ENCODE measurements at regions not wholly inside any gene's neighbourhood (a gene's known extent, or its start where the extent isn't known, plus 50 kb on each side); places are given as distances from the start of the nearest gene placed in this dataset.

- FAIRE-seq, result peak; percentile 19
- H4K20me1 ChIP-seq (replicated peaks; ENCODE audit: control insufficient read depth, insufficient read depth, low read length), result no peaks in the 10 kb centered on the region
- no peak overlapping the region for H3K4me2 ChIP-seq (ENCODE audit: insufficient read depth, low read length)
- no peaks in the 10 kb centered on the region for H3K79me2 ChIP-seq (ENCODE audit: control insufficient read depth, insufficient read depth, low read length)
- no peak overlapping the region for H3K4me3 ChIP-seq
- no peaks in the 10 kb centered on the region for H3K9me3 ChIP-seq (replicated peaks; ENCODE audit: control insufficient read depth, insufficient read depth, low read depth, low read length)
- intact Hi-C loops (cut with micrococcal nuclease), result no loop called here
- peak; percentile 58 for ATAC-seq
- ChIA-PET CTCF (ENCODE audit: low intra/inter-chr PET ratio) (no interaction called here), POLR2A (interaction anchor here (1.0 kb wide), 1 partner anchor 10 kb away, joined by 3 read pairs; no protein-coding TSS in a partner anchor)
- H3K9me1 ChIP-seq (ENCODE audit: control insufficient read depth, insufficient read depth, low read length), result no peaks in the 10 kb centered on the region
- DNase-seq (ENCODE audit: extremely low read depth in 1 of 4, low spot score in 3 of 4), result peak in 3 of 4 experiments; percentile 10 to 26 (median 24)
- H2AFZ ChIP-seq (ENCODE audit: low read depth, low read length), result no peak overlapping the region
- 8% methylated on average over 4 of the region's 4 CpGs for WGBS (ENCODE audit: insufficient coverage, low coverage, missing lambda C conversion rate)
- no TSS peak for BruUV-seq (replicated peaks)
- in situ Hi-C loops (cut with MboI), result no loop called here
- no peak overlapping the region for H3K9ac ChIP-seq (ENCODE audit: insufficient read depth in 1 of 2, low read depth in 2 of 2, low read length in 2 of 2)
- H3K36me3 ChIP-seq (ENCODE audit: control insufficient read depth, insufficient read depth, low read length), result no peaks in the 10 kb centered on the region
- H3K27ac ChIP-seq (ENCODE audit: extremely low read depth, low read depth, low read length), result no peak overlapping the region
- no peaks in the 10 kb centered on the region for H3K4me1 ChIP-seq (replicated peaks in 1 of 2; ENCODE audit: control insufficient read depth in 2 of 2, insufficient read depth in 2 of 2, low read length in 2 of 2)
- no peak for TF ChIP-seq ZNF511 (CRISPR knock-in tag; IDR thresholded peaks at IDR 0.05)
- no peak for TF ChIP-seq ZBTB1 (CRISPR knock-in tag; IDR thresholded peaks at IDR 0.05; ENCODE audit: borderline replicate concordance, low read depth)
- TF ChIP-seq HMBOX1 (IDR thresholded peaks at IDR 0.05), result peak; percentile 71
- peak; percentile 57; the same call in 1 of the 2 replicates for TF ChIP-seq RAD51 (IDR thresholded peaks at IDR 0.05; ENCODE audit: borderline replicate concordance, low read depth)
- TF ChIP-seq CBX1 (IDR thresholded peaks at IDR 0.05; ENCODE audit: low read depth), result no peak
- peak in 1 of 2 experiments; percentile 34; a peak in 1 of 4 replicates for TF ChIP-seq RAD21 (CRISPR knock-in tag; conservative IDR thresholded peaks at IDR 0.05 in 1 of 2, IDR thresholded peaks at IDR 0.05 in 1 of 2)
- peak in 2 of 3 experiments; percentile 33 to 35; a peak in 2 of 6 replicates for TF ChIP-seq CTCF (IDR thresholded peaks at IDR 0.05 in 2 of 3, conservative IDR thresholded peaks at IDR 0.05 in 1 of 3; ENCODE audit: insufficient read depth in 2 of 3, low read depth in 1 of 3, low read length in 3 of 3)
- no peak for TF ChIP-seq DMBX1 (CRISPR knock-in tag; IDR thresholded peaks at IDR 0.05; ENCODE audit: borderline replicate concordance)
- TF ChIP-seq BHLHE40 (IDR thresholded peaks at IDR 0.05; ENCODE audit: low read length), result 0 out of 2 replicates have a peak, but pooled peaks have one; percentile 8
- TF ChIP-seq USF2 (CRISPR knock-in tag; IDR thresholded peaks at IDR 0.05), result peak; percentile 69
- no peak; the same call in 1 of the 2 replicates for TF ChIP-seq TFE3 (CRISPR knock-in tag; IDR thresholded peaks at IDR 0.05)
- no peaks in the 10 kb centered on the region for H3K27me3 ChIP-seq (ENCODE audit: control insufficient read depth in 2 of 2, insufficient read depth in 2 of 2, low read length in 2 of 2)
These were observed 236.3 kb downstream of the MEX3B start for GRCh38 chr15:81809543-81809942.
